ENCODE measurements at regions not wholly inside any gene's neighbourhood (a gene's known extent, or its start where the extent isn't known, plus 50 kb on each side); places are given as distances from the start of the nearest gene placed in this dataset.

DNA sequence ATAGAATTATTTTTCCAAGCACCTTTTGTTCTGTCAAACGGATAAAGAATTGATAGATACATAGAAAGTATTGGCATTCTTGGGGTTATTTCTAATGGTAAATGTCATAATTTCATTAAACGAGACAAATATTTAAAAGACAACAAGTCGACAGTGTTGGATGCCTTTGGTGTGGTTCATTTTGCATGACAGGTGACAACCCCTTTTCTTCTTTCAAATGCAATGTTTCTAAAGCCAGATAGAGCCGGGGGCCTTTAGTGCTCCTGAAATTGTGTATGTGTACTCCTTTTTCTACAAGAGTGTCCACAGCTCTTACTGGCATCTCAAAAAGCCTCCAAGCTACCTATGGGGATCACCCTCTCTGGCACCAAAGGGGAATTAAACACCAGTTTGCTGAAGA, 350.8 kb upstream of the ID2 start:
- Histone ChIP-seq H3K79me2 (ENCODE audit: insufficient read depth, low read length) (no peaks in the 10 kb centered on the region), H3K27ac (ENCODE audit: low read depth, low read length) (no peak overlapping the region), H3K9ac (ENCODE audit: low read length) (no peak overlapping the region), H3K9me2 (ENCODE audit: insufficient read depth) (no peaks in the 10 kb centered on the region), H3K4me3 (replicated peaks in 1 of 2; ENCODE audit: low read depth in 1 of 2, low read length in 2 of 2) (no peak overlapping the region), H2AFZ (ENCODE audit: low read depth, low read length, poor library complexity, severe bottlenecking) (no peak overlapping the region), H3K4me2 (ENCODE audit: low read length) (no peak overlapping the region), H3K36me3 (ENCODE audit: control insufficient read depth in 1 of 2, insufficient read depth in 2 of 2, low read length in 2 of 2) (no peaks in the 10 kb centered on the region), H3K9me3 (ENCODE audit: control insufficient read depth in 1 of 2, insufficient read depth in 1 of 2, low read depth in 1 of 2, low read length in 2 of 2) (no peaks in the 10 kb centered on the region), H3K27me3 (ENCODE audit: insufficient read depth, low read length) (no peaks in the 10 kb centered on the region), H4K20me1 (ENCODE audit: insufficient read depth) (no peaks in the 10 kb centered on the region), H3K4me1 (ENCODE audit: control insufficient read depth in 1 of 2, insufficient read depth in 2 of 2, low read length in 2 of 2) (no peaks in the 10 kb centered on the region)
- DNase-seq (ENCODE audit: low read depth, low spot score) (no peak), ATAC-seq (no peak)
- ChIA-PET CTCF (no interaction called here), POLR2A (no interaction called here), RAD21 (ENCODE audit: low non-redundant PET in 1 of 2, low total read pairs in 2 of 2, uncharacterized antibody in 2 of 2, unreplicated experiment in 2 of 2) (no interaction called here)
- TF ChIP-seq FOSL1 (IDR thresholded peaks at IDR 0.05; ENCODE audit: low read depth), result no peak
- TF ChIP-seq EGR1 (IDR thresholded peaks at IDR 0.05; ENCODE audit: low read depth), result no peak
- no peak for TF ChIP-seq CEBPB (IDR thresholded peaks at IDR 0.05; ENCODE audit: low read depth)
- no peak for TF ChIP-seq SIN3A (IDR thresholded peaks at IDR 0.05; ENCODE audit: low read depth)
- TF ChIP-seq, protein P1, sequence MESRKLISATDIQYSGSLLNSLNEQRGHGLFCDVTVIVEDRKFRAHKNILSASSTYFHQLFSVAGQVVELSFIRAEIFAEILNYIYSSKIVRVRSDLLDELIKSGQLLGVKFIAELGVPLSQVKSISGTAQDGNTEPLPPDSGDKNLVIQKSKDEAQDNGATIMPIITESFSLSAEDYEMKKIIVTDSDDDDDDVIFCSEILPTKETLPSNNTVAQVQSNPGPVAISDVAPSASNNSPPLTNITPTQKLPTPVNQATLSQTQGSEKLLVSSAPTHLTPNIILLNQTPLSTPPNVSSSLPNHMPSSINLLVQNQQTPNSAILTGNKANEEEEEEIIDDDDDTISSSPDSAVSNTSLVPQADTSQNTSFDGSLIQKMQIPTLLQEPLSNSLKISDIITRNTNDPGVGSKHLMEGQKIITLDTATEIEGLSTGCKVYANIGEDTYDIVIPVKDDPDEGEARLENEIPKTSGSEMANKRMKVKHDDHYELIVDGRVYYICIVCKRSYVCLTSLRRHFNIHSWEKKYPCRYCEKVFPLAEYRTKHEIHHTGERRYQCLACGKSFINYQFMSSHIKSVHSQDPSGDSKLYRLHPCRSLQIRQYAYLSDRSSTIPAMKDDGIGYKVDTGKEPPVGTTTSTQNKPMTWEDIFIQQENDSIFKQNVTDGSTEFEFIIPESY (IDR thresholded peaks at IDR 0.05; ENCODE audit: extremely low read depth, insufficient replicate concordance, low read length), result no peak
- TF ChIP-seq YY1 (IDR thresholded peaks at IDR 0.05; ENCODE audit: extremely low read depth, insufficient replicate concordance, low read depth, low read length), result no peak
- TF ChIP-seq EZH2 (IDR thresholded peaks at IDR 0.05), result no peak
- TF ChIP-seq RAD21 (IDR thresholded peaks at IDR 0.05; ENCODE audit: low read depth), result no peak
- no peak for TF ChIP-seq ZFX (IDR thresholded peaks at IDR 0.05)
- TF ChIP-seq ATF3 (IDR thresholded peaks at IDR 0.05), result no peak
- no peak for TF ChIP-seq SRF (IDR thresholded peaks at IDR 0.05; ENCODE audit: low read depth)
- TF ChIP-seq TCF7L2 (IDR thresholded peaks at IDR 0.05; ENCODE audit: borderline replicate concordance, extremely low read depth, insufficient read depth, insufficient read length), result no peak
- TF ChIP-seq CBX3 (IDR thresholded peaks at IDR 0.05; ENCODE audit: low read depth), result no peak
- TF ChIP-seq, protein P2, sequence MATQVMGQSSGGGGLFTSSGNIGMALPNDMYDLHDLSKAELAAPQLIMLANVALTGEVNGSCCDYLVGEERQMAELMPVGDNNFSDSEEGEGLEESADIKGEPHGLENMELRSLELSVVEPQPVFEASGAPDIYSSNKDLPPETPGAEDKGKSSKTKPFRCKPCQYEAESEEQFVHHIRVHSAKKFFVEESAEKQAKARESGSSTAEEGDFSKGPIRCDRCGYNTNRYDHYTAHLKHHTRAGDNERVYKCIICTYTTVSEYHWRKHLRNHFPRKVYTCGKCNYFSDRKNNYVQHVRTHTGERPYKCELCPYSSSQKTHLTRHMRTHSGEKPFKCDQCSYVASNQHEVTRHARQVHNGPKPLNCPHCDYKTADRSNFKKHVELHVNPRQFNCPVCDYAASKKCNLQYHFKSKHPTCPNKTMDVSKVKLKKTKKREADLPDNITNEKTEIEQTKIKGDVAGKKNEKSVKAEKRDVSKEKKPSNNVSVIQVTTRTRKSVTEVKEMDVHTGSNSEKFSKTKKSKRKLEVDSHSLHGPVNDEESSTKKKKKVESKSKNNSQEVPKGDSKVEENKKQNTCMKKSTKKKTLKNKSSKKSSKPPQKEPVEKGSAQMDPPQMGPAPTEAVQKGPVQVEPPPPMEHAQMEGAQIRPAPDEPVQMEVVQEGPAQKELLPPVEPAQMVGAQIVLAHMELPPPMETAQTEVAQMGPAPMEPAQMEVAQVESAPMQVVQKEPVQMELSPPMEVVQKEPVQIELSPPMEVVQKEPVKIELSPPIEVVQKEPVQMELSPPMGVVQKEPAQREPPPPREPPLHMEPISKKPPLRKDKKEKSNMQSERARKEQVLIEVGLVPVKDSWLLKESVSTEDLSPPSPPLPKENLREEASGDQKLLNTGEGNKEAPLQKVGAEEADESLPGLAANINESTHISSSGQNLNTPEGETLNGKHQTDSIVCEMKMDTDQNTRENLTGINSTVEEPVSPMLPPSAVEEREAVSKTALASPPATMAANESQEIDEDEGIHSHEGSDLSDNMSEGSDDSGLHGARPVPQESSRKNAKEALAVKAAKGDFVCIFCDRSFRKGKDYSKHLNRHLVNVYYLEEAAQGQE (IDR thresholded peaks at IDR 0.05; ENCODE audit: low read depth), result no peak
- intact Hi-C loops (cut with micrococcal nuclease), result no loop called here
- BruUV-seq (replicated peaks), result no TSS peak
